ENCODE measurements at regions not wholly inside any gene's neighbourhood (a gene's known extent, or its start where the extent isn't known, plus 50 kb on each side); places are given as distances from the start of the nearest gene placed in this dataset.

DNA sequence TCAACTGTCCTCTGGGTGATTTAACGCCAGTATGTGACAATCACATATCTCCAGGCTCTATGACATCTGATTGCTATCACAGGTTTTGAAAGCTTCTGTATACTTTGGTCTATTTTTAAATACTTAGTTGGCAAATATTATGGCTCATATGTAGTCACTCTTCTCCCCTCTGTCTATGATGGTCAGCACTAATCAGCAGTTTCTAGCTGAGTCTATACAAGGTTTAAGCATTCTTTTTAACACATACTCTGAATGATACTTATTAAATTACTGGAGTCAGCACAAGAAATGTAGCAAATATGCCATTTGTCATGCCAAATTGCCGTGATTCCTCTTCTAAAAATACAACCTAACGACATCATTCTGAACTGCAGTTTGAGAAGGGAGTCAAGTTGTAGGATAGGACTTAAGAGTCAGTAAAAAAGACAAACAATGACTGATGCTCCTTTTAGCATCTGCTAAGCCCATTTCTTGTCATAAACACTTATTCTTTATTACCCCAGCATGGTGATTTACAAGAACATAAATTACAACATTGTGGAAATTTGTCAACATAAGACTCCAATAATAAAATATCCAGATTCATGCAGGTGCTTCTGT, 947.8 kb downstream of the XPNPEP1 start:
- H2AK5ac ChIP-seq (ENCODE audit: insufficient read length, low read length) = no peak overlapping the region
- Mint-ChIP-seq H3K27me3 (ENCODE audit: low read depth) (peaks cover 1% of the 10 kb centered on the region; the same call in 1 of the 2 replicates), H3K4me3 (no peak overlapping the region), H3K36me3 (ENCODE audit: insufficient read depth in 1 of 3, low read depth in 3 of 3) (peaks cover 0 to 9% (median 4%) of the 10 kb centered on the region in 3 experiments; a peak in 4 of 7 replicates), H3K4me1 (no peaks in the 10 kb centered on the region), H3K27ac (no peak overlapping the region), H3K9me3 (peaks cover 9 to 16% of the 10 kb centered on the region in 2 experiments)
- WGBS (ENCODE audit: extremely low coverage, insufficient read length, low lambda C conversion rate) = no CpG with 5 or more reads among the region's 3 CpGs
- no peak overlapping the region for H3K56ac ChIP-seq (ENCODE audit: insufficient read length, low read depth, low read length)
- H2BK20ac ChIP-seq (ENCODE audit: low read depth, low read length, poor library complexity, severe bottlenecking) = no peak overlapping the region
- H3K79me2 ChIP-seq (ENCODE audit: insufficient read depth, low read length) = no peaks in the 10 kb centered on the region
- DNase-seq = no peak
- H4K91ac ChIP-seq (ENCODE audit: insufficient read length, low read depth, low read length) = no peak overlapping the region
- TF ChIP-seq, protein P1, sequence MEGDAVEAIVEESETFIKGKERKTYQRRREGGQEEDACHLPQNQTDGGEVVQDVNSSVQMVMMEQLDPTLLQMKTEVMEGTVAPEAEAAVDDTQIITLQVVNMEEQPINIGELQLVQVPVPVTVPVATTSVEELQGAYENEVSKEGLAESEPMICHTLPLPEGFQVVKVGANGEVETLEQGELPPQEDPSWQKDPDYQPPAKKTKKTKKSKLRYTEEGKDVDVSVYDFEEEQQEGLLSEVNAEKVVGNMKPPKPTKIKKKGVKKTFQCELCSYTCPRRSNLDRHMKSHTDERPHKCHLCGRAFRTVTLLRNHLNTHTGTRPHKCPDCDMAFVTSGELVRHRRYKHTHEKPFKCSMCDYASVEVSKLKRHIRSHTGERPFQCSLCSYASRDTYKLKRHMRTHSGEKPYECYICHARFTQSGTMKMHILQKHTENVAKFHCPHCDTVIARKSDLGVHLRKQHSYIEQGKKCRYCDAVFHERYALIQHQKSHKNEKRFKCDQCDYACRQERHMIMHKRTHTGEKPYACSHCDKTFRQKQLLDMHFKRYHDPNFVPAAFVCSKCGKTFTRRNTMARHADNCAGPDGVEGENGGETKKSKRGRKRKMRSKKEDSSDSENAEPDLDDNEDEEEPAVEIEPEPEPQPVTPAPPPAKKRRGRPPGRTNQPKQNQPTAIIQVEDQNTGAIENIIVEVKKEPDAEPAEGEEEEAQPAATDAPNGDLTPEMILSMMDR (conservative IDR thresholded peaks at IDR 0.05) = no peak
- H4K5ac ChIP-seq (ENCODE audit: insufficient read length, low read depth, low read length) = no peak overlapping the region
- no peak overlapping the region for H2BK5ac ChIP-seq (ENCODE audit: insufficient read length, low read length)
- no peak overlapping the region for H3K27ac ChIP-seq (ENCODE audit: insufficient read length, low read depth, low read length)
- H2BK15ac ChIP-seq (ENCODE audit: low read depth, low read length) = no peak overlapping the region
- no peaks in the 10 kb centered on the region for H3K27me3 ChIP-seq (ENCODE audit: insufficient read depth, low read length)
- H3K18ac ChIP-seq (ENCODE audit: insufficient read length, low read depth, low read length) = no peak overlapping the region
- no peak overlapping the region for H3K14ac ChIP-seq (ENCODE audit: insufficient read depth, low read length)
- H3K4ac ChIP-seq (ENCODE audit: low read depth, low read length) = no peak overlapping the region
- no peaks in the 10 kb centered on the region for H3K23me2 ChIP-seq (ENCODE audit: insufficient read length, low read depth, low read length, poor library complexity, severe bottlenecking)
- no peak overlapping the region for H3K4me2 ChIP-seq (ENCODE audit: insufficient read depth, insufficient read length, low read length)
- no peaks in the 10 kb centered on the region for H3K9me3 ChIP-seq (ENCODE audit: control insufficient read depth, low read depth, low read length)
- H4K20me1 ChIP-seq (ENCODE audit: control insufficient read depth, insufficient read depth, insufficient read length) = no peaks in the 10 kb centered on the region
- no peak overlapping the region for H2BK120ac ChIP-seq (ENCODE audit: low read depth, low read length, poor library complexity, severe bottlenecking)
- H3K9ac ChIP-seq (ENCODE audit: extremely low read depth, insufficient read length, low read length) = no peak overlapping the region
- H4K8ac ChIP-seq (replicated peaks; ENCODE audit: insufficient read length, low read depth, low read length) = no peak overlapping the region
- no peaks in the 10 kb centered on the region for H3K79me1 ChIP-seq (ENCODE audit: insufficient read depth, low read depth, low read length, poor library complexity, severe bottlenecking)
- no peak overlapping the region for H3T11ph ChIP-seq (ENCODE audit: low read length)
- no peaks in the 10 kb centered on the region for H3K4me1 ChIP-seq (ENCODE audit: insufficient read depth, low read length)
- no peak overlapping the region for H2BK12ac ChIP-seq (ENCODE audit: insufficient read length, low read depth, low read length)
- no peak overlapping the region for H2AFZ ChIP-seq (ENCODE audit: low read length)
- no peak overlapping the region for H3K23ac ChIP-seq (ENCODE audit: insufficient read length, low read depth, low read length)

Measured in H9 (cell line).